Midbrain (tissue), 1 donor: ENCODE measurements at regions not wholly inside any gene's neighbourhood (a gene's known extent, or its start where the extent isn't known, plus 50 kb on each side); places are given as distances from the start of the nearest gene placed in this dataset.
"Not testable (repeated sequence)": the region's sequence is repeated elsewhere in the genome, so short reads cannot be mapped to it uniquely, and the experiment has no call there.

Experiments
- DNase-seq: peaks from one replicate; lab custom pipeline; 2025; lab: John Stamatoyannopoulos, UW

DNA sequence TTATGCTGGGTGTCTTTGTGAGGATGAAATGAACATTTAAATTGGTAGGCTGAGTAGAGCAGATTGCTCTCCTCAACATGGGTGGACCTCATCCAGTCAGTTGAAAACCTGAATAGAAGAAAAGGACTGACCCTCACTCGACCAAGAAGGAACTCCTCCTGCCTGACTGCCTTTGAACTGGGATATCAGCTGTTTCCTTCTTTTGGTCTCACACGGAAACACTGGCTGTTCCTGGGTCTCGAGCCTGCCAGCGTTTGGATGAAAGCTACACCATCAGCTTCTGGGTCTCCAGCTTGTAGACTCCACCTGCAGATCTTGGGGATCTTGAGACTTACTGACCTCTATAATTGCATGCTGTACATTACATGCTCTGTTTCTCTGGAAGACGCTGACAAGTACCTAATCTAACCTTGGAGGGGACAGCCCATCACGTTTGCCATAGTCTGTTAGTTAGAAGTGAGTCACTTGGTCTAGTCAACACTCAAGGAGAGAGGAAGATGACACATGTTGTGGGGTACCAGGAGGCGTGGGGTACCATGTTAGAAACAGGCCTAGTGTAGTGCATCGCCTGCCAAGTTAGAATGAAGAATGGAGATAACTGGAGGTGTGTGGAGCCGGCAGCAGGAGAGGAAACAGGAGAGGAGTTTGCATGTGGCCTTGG lies 267.0 kb downstream of the MREG start:
- no peak for DNase-seq

DNA sequence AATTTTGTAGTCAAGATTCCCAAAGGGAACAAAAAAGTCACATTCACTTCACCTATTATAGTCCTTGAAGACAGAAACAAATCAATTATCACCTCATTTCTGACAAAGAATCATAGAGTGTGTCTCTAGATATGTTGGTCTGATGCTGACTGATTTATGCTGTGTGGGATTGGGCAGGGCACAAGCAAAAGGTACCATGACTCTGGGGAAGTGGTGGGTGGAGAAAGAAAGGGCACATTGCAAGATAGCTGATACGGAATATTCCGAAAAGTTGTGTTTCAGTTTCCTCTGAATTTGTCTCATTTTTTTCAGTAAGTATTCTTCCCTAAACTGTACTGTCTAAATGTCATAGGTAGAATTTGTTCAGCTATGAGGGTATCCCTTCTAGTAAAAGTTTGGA lies 268.0 kb downstream of the MREG start:
- DNase-seq = no peak

DNA sequence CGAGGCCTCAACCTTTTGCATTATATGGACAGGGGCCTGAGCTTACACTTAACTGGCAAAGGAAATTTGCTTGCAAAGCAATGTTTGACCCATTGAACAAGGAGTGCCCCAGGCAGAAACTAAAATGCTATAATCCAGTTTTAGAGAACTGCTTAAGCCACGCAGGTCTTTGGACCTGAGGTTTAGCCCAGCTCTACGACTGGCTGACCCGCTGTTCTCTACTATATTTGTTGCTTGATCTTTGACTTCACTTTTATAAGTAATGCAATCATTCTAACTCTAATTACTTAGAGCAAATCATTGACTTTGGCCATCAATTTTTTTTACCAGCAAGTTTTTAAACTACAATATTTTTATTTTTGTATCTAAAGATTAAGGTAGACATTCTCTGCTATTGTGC lies 268.8 kb downstream of the MREG start:
- DNase-seq = no peak

DNA sequence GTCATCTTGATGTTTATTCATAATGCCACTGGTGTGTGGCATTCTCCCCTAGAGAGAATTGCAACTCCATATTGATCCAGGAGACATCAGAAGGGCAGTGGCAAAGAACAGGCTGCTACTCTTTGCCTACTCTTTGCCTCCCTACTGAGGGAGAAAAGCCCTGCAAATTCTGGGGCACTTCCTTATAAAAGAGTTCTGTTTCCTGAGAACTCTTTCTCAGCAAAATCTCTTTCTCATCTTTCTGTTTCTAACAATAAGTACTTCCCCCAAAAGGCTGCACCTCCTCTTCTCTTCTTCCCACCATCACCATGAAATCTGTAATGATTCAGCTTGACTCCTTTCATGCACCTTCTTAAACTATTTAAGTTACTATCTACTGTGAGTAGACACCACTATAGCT lies 270.3 kb downstream of the MREG start:
- no peak for DNase-seq

DNA sequence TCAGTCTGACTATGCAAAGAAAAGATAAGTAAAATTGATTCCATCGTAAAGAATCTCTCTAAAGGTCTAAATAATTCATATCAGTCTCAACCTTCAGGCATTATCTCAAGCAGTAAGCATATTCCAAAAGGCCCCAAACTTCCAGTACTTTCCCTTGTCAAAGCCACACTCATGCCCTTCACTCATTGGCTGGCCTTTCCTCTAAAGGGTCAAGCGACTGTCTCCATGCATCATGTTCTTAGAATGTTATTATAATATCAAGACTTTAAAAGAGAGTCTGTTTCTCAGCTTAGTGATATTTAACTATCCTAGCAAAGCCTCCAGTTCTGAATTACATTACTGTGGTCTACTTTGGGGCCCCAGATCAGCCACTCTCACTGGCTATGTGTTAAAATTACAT lies 271.3 kb downstream of the MREG start:
- no peak for DNase-seq

DNA sequence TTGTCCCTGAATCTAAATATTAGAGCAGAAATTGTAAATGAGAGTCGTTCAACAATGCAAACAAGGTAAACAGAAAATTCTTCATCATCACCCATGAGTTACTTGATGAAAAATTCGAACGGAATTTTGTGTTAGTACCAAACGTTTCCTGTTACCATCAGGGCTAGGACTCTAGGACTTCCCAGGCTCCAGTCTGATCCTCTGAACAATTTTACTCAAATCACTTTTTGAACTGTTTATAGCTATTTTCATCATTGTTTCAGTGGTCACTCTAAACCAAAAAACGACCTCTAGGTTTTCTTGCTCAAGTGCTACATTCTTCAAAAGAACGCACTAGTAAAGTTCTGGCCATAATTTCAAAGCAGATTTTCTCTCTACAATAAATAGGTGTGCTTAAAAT lies 273.3 kb downstream of the MREG start:
- no peak for DNase-seq

DNA sequence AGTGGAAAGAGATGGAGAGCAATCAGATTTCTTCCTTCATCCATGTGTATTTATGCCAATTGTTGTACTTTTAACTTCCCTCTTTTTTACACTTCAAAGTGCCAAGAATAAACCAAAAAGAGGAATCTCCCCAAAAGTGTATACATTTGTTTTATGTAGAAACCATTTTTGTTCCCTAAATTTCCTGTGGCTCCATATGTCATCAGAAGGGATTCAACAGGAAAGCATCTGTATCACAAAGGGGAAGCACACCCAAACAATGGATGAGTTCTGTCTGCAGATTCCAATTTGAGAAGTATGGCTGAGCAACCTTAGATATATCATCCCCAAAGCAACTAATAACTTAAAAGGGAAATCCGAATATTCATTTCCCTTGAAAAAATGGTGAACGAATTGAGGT lies 275.0 kb downstream of the MREG start:
- DNase-seq = no peak

DNA sequence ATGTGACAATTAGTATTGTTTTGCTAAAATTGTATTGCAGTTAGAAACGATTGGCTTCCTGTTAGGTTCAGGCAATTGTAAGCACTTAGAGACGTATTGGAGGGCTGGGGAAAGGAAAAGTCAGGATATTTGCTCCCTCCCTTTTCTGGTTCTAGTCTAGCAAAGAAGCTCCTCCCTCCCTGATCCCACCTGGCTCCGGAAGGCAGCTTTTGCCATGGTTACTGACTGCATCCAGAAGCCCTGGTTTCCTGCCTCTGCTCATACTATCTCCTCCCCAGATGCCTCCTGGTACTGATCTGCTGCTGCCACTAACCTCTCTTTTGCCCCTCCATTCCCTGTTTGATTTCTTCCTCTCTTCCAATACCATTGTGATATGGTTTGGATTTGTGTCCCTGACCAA lies 275.9 kb downstream of the MREG start:
- no peak for DNase-seq

DNA sequence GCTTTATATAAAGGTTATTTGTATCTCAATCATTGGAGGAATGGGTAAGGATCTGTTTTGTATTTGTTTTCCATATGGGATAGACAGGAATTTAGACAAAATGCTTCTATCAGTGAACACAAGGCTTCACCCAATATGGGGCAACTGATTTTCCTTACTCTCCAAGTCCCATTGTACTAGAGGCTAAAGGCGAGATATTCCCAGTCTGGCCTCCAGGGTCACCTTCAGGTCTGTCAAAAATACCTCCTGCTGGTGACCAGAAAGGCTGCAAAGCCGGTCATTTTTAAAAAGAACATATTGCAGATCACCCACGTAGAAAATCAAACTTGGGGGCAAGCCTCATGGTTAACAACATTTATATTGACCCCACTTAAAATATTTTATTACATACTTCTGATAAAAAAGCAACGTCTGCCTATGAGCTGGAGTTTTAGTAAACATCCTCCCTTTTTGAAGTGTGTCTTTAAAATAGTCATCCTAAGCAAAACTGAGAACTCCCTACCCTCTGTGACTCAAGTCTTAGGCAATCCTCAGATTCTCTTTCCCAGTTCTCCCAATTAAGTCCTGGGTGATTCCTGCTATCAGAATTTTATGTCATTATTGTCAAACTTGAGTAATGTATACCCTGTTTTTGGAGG lies 276.6 kb downstream of the MREG start:
- no peak for DNase-seq

DNA sequence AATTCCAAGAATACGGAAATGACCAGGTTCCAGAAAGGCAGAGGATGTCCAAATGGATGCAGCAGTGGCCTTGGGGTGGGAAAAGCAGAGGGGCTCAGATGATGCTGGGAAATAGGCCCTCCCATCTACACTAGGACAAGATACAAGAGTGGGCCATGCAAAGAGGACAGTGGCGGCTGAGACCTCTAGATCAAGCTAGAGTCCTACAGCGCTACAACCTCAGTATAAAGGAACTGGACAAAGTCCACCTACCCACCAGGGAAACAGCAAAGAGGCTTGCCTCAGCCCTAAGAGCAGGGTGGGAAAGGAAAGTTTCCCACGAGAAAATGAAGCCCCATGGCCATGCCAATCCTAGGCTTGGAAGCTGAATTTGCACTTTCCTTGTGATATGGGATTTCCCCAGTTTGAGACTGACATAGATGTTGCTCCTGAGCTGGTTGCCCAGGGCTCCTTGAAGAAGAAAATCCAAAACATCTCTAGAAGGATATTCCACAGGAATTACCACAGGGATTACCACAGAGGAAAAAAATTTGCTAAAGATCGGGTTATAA lies 282.2 kb downstream of the MREG start:
- no peak for DNase-seq

DNA sequence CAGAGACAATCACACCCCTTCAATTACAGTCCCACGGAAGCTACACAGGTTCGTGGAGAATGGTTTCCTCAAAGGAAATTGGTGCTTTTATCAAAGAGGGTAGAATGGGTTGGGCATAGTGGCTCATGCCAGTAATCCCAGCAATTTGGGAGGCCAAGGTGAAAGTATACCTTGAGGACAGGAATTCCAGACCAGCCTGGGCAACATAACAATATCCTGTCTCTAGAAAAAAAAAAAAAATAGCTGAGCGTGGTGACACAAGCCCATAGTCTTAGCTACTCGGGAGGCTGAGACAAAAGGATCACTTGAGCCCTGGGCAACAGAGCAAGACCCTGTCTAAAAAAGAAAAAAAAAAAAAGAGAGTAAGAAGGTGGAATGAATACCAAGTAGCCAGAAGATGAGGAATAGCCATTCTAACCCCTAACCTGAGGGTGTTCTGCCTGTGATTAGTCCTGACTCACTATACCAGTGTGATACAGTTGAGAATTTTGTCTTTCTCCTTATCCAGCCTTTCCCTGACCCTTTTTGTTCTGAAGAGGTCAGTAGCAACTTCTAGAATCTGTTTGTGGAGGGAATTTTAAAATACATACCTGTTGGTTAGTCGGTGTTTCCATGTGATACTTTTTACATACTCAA lies 283.2 kb downstream of the MREG start:
- DNase-seq = no peak

DNA sequence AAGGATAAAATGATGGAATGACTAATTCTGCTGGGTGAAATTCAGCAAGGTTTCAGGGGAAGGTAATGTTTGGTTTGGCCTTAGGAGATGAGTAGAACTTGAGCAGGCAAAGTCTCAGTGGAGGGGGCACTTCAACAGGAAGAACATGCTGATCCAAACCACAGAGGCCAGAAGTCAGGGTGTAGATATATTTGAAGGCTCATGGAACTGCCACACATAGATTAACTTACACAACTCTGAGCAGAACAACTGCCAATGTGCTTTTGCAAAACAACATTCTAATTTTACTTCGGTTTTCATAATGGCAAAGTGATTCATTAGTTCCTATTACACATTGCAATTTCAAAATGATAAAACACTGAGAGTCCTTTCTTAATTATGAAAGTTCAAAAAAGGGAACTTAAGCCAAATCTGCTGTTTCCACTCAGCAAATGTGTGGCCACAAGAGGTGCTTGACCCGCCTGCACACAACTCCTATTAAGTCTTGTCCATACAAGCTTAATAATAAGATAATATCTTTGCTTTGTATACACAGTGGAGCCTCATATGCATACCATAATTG lies 284.8 kb downstream of the MREG start:
- no peak for DNase-seq

DNA sequence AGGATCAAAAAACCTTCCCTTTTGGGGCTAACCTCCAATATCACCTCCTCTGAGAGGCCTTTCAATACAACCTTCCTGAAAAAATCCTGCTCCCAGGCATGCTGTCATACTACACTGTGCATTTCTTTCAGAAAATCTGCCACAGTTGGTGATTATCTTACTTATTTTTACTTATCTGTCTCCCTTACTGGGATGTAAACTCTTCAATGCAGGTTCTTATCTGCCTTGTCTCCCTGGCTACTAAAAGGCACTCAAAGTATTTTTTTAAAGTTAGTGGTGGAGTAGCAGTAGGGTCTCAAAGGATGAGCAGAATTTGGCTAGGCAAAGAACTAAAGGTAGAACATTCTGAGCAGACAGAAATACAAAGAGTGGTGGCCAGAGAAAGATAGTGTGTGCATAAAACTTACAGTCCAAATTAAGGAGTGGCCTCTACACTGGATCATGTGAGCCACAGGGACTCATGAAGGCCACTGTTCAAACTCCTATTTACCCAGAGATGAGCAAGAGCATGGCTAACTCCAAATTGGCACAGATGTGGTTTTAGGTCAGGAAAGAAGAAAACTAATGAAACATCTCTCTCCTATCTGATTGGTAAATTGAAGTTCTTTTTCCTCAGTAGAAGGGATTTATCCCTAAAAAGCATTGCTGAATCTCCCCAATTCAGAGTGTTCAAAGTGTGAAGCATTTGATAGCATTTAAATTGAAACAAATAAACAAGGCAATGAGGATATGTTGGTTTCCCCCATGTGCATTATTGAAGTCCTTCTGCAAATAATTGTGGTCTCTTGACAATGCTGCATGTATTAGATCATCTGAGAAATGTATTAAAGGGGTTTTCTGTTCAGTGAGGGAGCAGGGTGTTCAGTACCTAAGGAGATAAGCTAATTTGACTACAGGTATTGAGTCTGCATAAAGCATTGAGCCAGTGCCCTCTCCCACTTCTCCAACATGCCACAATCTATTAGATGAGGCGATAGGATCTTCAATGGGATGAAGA lies 285.5 kb downstream of the MREG start:
- no peak for DNase-seq

DNA sequence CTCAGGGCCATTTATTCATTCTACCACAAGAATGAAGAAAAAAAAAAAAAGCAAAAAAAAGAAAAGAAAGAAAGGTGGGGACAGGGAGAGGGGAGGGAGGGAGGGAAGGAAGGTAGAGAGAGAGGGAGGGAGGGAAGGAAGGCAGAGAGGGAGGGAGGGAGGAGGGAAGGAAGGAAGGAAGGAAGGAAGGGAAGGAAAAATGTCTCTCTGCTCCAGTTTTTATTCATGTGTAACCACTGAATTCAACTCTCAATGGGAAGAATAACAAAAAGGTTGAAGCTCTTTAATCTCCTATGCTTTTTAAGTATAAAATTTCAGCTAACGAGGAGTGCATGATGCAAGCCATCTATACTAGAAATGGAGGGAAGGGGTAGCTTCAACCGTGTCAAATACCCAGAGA lies 287.3 kb downstream of the MREG start:
- DNase-seq = no peak

DNA sequence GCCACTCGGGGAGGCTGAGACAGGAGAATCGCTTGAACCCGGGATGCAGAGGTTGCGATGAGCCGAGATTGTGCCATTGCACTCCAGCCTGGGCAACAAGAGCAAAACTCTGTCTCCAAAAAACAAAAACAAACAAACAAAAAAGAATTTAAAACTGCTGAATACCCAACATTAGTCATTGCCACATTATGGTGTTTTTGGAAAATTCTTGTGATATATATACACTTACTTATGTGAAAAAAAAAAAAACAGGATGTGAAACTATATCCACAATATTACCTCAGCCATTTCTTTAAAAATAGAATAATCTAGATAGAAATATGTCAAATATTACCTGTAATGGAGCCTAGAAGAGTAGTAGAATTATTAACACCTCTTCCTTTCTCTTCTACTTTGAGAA lies 288.3 kb upstream of the FN1 start:
- no peak for DNase-seq

DNA sequence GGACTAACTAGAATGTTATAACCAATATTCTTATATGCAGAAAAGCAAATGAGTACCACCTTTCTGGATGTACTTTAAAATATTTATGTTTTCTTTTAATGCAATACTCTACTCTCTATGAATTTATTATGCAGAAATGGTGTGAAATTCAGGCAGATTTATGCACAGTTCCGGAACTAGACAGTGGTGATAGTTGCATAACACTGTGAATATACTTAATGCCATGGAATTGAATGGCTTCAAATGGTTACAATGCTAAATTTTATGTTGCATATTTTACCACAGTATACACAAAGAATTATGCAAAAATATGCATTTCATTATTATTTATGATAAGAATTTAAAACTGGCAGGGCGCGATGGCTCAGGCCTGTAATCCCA lies 287.8 kb upstream of the FN1 start:
- DNase-seq = no peak

DNA sequence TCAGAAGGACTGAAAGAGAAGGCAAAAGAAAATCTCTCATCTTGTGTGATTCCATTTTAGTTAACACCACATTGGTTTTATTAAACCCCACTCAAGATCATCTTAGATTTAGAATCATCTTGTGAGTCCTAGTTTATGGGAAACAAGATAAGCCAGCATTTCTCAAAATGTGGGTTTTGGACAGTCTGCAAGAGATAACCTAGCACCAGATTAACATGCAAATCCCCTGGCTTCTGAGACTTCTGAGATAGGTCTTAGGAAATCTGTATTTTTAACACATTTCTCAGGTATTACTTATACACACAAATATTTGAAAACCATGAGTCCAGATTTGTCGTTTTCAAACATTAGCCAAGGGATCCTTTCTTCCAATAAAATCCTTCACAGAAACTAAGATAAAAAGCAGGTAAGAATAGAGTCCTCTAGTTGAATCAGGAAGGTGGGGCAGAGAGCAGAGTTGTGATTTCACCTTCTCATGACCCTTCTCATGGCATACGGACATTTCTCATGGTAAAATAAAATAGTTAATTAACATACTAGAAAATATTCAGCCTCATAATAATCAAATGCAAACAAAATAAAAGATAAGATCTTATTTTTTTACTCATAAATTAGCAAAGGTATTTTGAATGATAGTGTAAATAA lies 287.2 kb upstream of the FN1 start:
- no peak for DNase-seq

DNA sequence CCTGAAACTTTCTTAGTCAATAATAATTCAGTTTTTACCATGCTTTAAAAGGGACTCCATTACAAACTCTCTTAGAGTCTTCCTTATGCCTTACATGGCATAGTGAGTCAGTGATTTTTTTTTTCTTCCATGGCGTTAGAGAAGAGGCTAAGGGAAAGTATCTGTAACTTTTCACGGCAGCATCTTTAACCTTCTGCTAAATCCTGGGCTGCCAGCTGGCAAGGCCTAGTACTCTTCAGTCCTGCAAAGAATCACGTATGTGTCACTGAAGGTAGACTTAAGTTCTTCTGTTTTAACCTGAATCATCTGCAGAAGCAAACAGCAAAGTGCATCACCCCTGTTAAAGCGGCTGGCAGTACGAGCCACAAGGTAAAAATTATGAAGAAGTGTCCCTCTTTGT lies 286.3 kb upstream of the FN1 start:
- DNase-seq = no peak

DNA sequence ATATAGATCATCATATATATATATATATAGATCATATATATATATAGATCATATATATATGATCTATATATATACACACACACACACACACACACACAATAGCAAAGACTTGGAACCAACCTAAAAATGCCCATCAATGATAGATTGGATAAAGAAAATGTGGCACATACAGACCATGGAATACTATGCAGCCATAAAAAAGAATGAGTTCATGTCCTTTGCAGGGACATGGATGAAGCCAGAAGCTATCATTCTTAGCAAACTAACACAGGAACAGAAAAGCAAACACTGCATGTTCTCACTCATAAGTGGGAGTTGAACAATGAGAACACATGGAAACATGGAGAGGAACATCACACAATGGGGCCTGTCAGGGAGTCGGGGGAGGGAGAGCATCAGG lies 285.6 kb upstream of the FN1 start:
- DNase-seq = not testable (repeated sequence)

DNA sequence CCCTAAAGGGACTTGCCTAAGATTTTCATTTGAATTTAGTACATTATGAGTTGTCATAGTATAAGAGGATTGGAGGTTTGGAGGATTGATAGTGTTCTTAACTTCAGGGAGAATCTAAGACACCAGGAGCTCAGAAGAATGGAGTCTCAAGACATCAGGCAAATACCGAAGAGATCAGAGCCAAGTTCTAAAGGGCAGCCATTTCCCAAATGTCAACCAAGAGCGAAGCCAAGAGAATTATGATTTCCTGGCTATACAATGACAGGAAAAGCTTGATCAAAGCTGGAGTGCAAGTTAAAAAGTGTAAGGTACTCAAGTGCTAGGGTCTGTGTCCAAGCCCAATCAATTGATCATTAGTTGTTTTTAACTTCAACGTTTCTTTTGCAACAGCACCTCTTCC lies 283.0 kb upstream of the FN1 start:
- no peak for DNase-seq

DNA sequence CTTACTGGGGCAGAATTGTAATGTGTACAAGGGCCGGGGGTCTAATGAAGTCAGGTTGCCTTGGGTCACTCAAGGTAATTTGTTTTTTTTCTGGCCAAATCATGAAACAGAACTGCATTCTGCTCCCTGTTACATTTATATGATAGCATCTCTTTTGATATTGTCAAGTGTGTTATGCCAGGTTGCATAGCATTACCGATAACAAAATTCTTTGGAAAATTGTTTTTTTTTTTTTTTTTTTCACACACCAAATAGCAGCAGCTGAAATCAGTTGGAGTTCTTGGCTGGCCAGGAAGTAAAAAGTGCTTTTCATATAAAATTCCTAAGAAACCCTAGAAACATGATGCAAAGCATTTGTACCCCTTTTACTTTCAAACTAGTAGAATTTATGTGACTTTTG lies 282.6 kb upstream of the FN1 start:
- DNase-seq = no peak
